Loucy (cell line): ENCODE measurements at regions not wholly inside any gene's neighbourhood (a gene's known extent, or its start where the extent isn't known, plus 50 kb on each side); places are given as distances from the start of the nearest gene placed in this dataset.

Experiments used
- H2AFZ ChIP-seq: fragments of 200-600 bp; sonication (generic); 2 replicates; pipeline ENCODE4 v1.6.0; 2016; ENCODE audit warnings: antibody characterized with exemption, mild to moderate bottlenecking, low read length, moderate library complexity
- H3F3A ChIP-seq: fragments of 200-600 bp; 2 replicates; pipeline ENCODE4 v1.6.0; 2016; ENCODE audit warnings: antibody characterized with exemption, low read depth, mild to moderate bottlenecking
- H3K27me3 ChIP-seq: fragments of 200-600 bp; sonication (generic); 2 replicates; pipeline ENCODE4 v1.6.1; 2014; ENCODE audit warnings: low read length, mild to moderate bottlenecking; ENCODE audit not compliant: insufficient read depth, poor library complexity, severe bottlenecking
- H3K36me3 ChIP-seq: fragments of 200-600 bp; sonication (generic); 2 replicates; pipeline ENCODE4 v1.6.1; 2016; ENCODE audit warnings: low read length; ENCODE audit not compliant: insufficient read depth
- H3K4me1 ChIP-seq: fragments of 200-600 bp; sonication (generic); 2 replicates; pipeline ENCODE4 v1.5.1; 2014; ENCODE audit warnings: low read length, mild to moderate bottlenecking; ENCODE audit not compliant: insufficient read depth, poor library complexity, severe bottlenecking
- H3K4me2 ChIP-seq: fragments of 200-600 bp; sonication (generic); 2 replicates; pipeline ENCODE4 v1.6.0; 2014; ENCODE audit warnings: antibody characterized with exemption, low read length, low read depth, mild to moderate bottlenecking; ENCODE audit not compliant: poor library complexity, severe bottlenecking
- H3K4me3 ChIP-seq: fragments of 200-600 bp; sonication (generic); 2 replicates; pipeline ENCODE4 v1.5.1; 2014; ENCODE audit warnings: low read length, mild to moderate bottlenecking, mixed read lengths; ENCODE audit not compliant: poor library complexity, severe bottlenecking
- H3K79me2 ChIP-seq: fragments of 200-600 bp; sonication (generic); 2 replicates; pipeline ENCODE4 v1.6.1; 2014; ENCODE audit warnings: low read length; ENCODE audit not compliant: insufficient read depth
- H3K9ac ChIP-seq: fragments of 200-600 bp; sonication (generic); 2 replicates; pipeline ENCODE4 v1.6.0; 2014; ENCODE audit warnings: mild to moderate bottlenecking, low read depth, low read length, moderate library complexity; ENCODE audit not compliant: poor library complexity, severe bottlenecking
- H3K9me2 ChIP-seq: fragments of 200-600 bp; sonication (generic); replicated peaks from 2 replicates; pipeline ENCODE4 v1.6.1; 2016; ENCODE audit warnings: low read depth, low read length, mixed read lengths
- H3K9me3 ChIP-seq: fragments of 200-600 bp; sonication (generic); 2 replicates; pipeline ENCODE4 v1.6.1; 2014; ENCODE audit warnings: mild to moderate bottlenecking, antibody characterized with exemption, low read length, low read depth; ENCODE audit not compliant: insufficient read depth
- H4K20me1 ChIP-seq: fragments of 200-600 bp; sonication (generic); 2 replicates; pipeline ENCODE4 v1.6.0; 2014; ENCODE audit warnings: antibody characterized with exemption, low read length, mild to moderate bottlenecking; ENCODE audit not compliant: insufficient read depth, poor library complexity, severe bottlenecking
- EZH2phosphoT487 ChIP-seq: fragments of 200-600 bp; IDR thresholded peaks from 2 replicates; pipeline ENCODE4 v1.6.1; 2018; ENCODE audit warnings: antibody characterized with exemption, mild to moderate bottlenecking, moderate library complexity, borderline replicate concordance
- TF ChIP-seq, protein P1 (sequence below): fragments of 200-600 bp; sonication (generic); conservative IDR thresholded peaks from 2 replicates; pipeline ENCODE4 v1.5.1; 2014; ENCODE audit warnings: mild to moderate bottlenecking, antibody characterized with exemption, low read length

DNA sequence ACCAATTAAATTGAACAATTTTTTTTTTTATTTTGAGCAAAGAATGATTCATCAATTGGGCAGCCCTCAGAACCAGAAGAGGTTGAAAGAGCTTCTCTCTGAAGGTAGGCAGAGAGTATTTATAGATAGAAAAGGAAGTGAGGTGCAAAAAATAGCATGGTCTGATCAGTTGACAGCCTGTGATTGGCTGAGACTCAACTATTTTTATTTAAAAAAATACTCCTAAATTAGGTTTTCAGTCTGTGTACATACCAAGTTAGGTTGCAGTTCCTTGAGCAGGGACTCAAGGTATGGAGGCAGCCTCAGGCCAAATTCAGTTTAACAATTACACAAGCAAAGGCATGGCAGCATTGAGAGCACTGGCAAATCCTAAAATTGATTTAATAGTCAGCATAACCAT, 1074.7 kb downstream of the SORCS1 start:
- no peak overlapping the region for H3K4me2 ChIP-seq
- no peaks in the 10 kb centered on the region for H3K9me2 ChIP-seq
- no peaks in the 10 kb centered on the region for H4K20me1 ChIP-seq
- H3K79me2 ChIP-seq: no peaks in the 10 kb centered on the region
- no peaks in the 10 kb centered on the region for H3F3A ChIP-seq
- H3K36me3 ChIP-seq: no peaks in the 10 kb centered on the region
- no peak for TF ChIP-seq EZH2phosphoT487
- no peak overlapping the region for H3K4me3 ChIP-seq
- no peak overlapping the region for H3K9ac ChIP-seq
- H3K27me3 ChIP-seq: no peaks in the 10 kb centered on the region
- H2AFZ ChIP-seq: no peak overlapping the region
- no peaks in the 10 kb centered on the region for H3K9me3 ChIP-seq
- H3K4me1 ChIP-seq: no peaks in the 10 kb centered on the region

DNA sequence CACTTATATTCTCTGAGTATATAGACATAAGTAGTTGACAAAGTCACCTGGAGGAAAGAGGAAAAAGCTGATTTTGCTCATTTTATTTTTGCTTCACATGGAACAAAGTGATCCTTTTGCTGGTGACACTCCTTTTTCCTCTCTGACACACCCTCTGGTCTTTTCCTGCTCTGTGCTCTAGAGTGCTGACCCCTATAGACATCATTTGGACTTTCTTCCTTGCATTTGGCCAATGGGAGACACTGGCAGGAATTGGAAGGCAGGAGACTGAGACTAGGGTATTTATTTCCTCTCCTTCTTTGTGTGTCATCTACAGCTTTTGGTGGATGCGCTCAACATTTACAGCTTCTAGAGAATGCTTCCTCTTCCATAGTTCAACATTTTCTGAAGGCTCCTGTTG, 1078.1 kb downstream of the SORCS1 start:
- no peak overlapping the region for H2AFZ ChIP-seq
- H3K9me2 ChIP-seq: no peaks in the 10 kb centered on the region
- H3K79me2 ChIP-seq: no peaks in the 10 kb centered on the region
- TF ChIP-seq EZH2phosphoT487: no peak
- TF ChIP-seq, protein P1, sequence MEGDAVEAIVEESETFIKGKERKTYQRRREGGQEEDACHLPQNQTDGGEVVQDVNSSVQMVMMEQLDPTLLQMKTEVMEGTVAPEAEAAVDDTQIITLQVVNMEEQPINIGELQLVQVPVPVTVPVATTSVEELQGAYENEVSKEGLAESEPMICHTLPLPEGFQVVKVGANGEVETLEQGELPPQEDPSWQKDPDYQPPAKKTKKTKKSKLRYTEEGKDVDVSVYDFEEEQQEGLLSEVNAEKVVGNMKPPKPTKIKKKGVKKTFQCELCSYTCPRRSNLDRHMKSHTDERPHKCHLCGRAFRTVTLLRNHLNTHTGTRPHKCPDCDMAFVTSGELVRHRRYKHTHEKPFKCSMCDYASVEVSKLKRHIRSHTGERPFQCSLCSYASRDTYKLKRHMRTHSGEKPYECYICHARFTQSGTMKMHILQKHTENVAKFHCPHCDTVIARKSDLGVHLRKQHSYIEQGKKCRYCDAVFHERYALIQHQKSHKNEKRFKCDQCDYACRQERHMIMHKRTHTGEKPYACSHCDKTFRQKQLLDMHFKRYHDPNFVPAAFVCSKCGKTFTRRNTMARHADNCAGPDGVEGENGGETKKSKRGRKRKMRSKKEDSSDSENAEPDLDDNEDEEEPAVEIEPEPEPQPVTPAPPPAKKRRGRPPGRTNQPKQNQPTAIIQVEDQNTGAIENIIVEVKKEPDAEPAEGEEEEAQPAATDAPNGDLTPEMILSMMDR: no peak
- H3F3A ChIP-seq: no peaks in the 10 kb centered on the region
- no peaks in the 10 kb centered on the region for H3K27me3 ChIP-seq
- no peaks in the 10 kb centered on the region for H3K9me3 ChIP-seq
- H3K36me3 ChIP-seq: no peaks in the 10 kb centered on the region
- no peak overlapping the region for H3K4me3 ChIP-seq
- H3K4me2 ChIP-seq: no peak overlapping the region
- no peaks in the 10 kb centered on the region for H4K20me1 ChIP-seq
- no peak overlapping the region for H3K9ac ChIP-seq
- no peaks in the 10 kb centered on the region for H3K4me1 ChIP-seq

DNA sequence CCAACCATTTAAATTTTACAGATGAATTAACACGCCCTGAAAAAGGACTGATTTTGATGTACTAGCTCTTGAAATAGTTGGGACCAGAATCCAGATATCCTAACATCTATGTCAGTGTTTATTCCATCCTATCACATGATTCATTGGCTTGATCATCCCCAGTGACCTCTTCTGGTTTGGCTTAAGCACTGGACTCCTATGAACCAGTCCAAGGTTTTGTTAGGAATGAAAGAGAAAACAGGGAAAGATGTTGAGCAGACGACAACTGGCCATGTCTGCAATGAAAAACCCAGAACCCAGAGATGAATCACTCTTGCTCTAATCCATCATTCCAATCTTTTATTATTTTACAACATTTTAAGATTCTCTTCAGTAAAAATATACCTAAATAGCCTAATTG, 1080.9 kb downstream of the SORCS1 start:
- Histone ChIP-seq H3K27me3 (no peaks in the 10 kb centered on the region), H3K4me3 (no peak overlapping the region), H3K36me3 (no peaks in the 10 kb centered on the region), H4K20me1 (no peaks in the 10 kb centered on the region), H3K9ac (no peak overlapping the region), H3K79me2 (no peaks in the 10 kb centered on the region), H3K4me1 (no peaks in the 10 kb centered on the region), H2AFZ (no peak overlapping the region), H3F3A (no peaks in the 10 kb centered on the region), H3K9me2 (no peaks in the 10 kb centered on the region), H3K4me2 (no peak overlapping the region), H3K9me3 (no peaks in the 10 kb centered on the region)
- TF ChIP-seq, protein P1: no peak
- no peak for TF ChIP-seq EZH2phosphoT487

DNA sequence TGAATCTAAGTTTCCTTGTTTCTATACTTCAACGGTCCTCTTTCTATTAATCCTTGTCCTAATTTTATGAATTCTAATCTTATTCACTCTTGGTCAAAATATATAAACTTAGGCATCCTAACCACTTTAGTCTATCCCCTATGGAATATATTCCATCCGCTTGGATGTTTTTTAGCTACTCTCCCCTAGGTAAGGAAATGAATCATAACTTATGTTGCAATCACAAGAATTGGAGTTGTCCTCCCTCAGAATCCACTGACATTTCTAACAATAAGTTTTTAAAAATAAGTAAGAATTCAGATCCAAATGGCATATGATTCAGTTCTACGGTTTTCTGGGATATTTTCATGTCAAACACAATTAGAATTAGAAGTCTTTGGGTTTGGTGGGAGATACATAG, 1081.6 kb downstream of the SORCS1 start:
- no peaks in the 10 kb centered on the region for H3K9me3 ChIP-seq
- H3K4me1 ChIP-seq: no peaks in the 10 kb centered on the region
- no peak for TF ChIP-seq EZH2phosphoT487
- TF ChIP-seq, protein P1: no peak
- no peaks in the 10 kb centered on the region for H3K27me3 ChIP-seq
- no peaks in the 10 kb centered on the region for H3K36me3 ChIP-seq
- no peak overlapping the region for H3K9ac ChIP-seq
- no peaks in the 10 kb centered on the region for H3F3A ChIP-seq
- H4K20me1 ChIP-seq: no peaks in the 10 kb centered on the region
- no peak overlapping the region for H3K4me3 ChIP-seq
- no peak overlapping the region for H2AFZ ChIP-seq
- H3K9me2 ChIP-seq: no peaks in the 10 kb centered on the region
- H3K4me2 ChIP-seq: no peak overlapping the region
- no peaks in the 10 kb centered on the region for H3K79me2 ChIP-seq
